HG03520 (cell line): ENCODE measurements at regions not wholly inside any gene's neighbourhood (a gene's known extent, or its start where the extent isn't known, plus 50 kb on each side); places are given as distances from the start of the nearest gene placed in this dataset.

ENCODE experiments used
- ATAC-seq: cut with Tn5 transposase; IDR thresholded peaks from one replicate; pipeline ENCODE4 v1.9.1; 2021; ENCODE audit warnings: mild to moderate bottlenecking, moderate library complexity; ENCODE audit not compliant: unreplicated experiment

GRCh38 chr4:158010361-158010760 is 162.5 kb downstream of the GASK1B start:
- ATAC-seq, result no peak

DNA sequence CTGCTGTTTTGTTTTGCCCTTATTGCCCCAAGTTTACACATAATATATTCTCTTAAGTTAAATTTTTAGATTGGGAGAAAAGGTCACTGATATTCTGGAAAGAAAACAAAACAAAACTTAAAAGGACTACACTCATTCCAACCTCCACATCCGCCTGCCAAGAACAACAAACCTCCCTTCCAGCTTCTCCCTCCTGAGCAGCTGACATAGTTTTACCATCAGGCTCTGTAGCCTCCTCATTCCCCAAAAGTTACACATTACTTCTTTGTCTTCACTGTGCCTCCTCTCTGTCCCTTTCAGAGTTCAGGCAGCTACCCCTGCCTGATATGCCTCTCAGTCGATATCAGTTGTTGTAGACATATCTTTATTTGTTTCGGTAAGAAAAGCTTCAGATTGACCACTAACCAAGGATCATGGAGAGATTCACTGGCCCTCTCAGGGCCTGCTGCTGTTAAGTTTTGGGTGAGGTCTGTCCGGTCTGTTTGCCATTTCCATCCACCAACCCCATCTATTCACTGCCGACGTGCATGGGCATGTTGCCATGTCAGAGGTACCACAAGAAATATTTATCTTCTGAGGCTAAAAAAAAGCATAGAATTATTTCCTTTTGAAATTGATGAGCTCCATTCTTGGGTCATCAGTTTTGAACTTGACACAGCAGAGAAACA is 164.1 kb downstream of the GASK1B start:
- ATAC-seq, result no peak

- ATAC-seq, result no peak
These were observed 165.3 kb downstream of the GASK1B start for GRCh38 chr4:158007566-158007965.

DNA sequence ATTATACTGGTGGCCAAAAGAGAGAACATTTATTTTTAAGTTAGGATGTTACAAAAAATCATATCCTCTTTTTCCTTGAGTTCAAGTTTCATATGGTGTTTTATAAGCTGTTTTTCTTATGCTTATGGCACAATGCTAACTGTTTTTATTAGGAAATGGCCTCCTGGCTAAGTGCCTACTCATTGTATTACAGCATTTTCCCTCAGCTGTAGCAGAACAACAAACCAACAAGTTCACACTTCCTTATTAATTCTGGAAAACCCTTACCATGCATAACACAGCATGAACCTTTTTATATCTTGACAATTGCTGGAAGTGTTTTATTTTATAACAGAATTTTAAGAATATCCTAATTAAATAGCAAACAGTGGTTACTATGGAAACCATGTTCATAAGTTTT is 165.8 kb downstream of the GASK1B start:
- ATAC-seq, result no peak

DNA sequence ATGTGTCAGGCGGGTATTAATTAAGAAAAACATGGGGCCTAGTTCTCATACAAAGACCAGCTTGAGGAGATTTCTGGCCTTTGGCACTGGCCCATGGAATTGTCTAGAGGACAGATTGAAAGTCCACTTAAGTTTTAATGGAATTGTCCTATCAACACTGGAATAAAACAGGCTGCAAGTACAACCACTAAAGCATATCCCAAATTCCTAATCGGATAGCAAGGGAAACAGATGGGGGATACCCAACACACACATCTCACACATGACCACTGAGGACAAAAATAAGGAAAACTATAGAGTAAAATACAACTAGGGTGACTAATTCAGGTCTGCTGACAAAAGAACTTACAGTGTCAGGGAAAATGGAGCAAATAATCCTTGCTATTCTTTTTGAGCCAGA is 167.8 kb downstream of the GASK1B start:
- no peak for ATAC-seq

- no peak for ATAC-seq
These were observed 168.7 kb downstream of the GASK1B start for GRCh38 chr4:158004101-158004500.

GRCh38 chr4:158003212-158003611 is 169.6 kb downstream of the GASK1B start:
- ATAC-seq, result no peak

- ATAC-seq, result no peak
These were observed 170.7 kb downstream of the GASK1B start for GRCh38 chr4:158002173-158002572.

DNA sequence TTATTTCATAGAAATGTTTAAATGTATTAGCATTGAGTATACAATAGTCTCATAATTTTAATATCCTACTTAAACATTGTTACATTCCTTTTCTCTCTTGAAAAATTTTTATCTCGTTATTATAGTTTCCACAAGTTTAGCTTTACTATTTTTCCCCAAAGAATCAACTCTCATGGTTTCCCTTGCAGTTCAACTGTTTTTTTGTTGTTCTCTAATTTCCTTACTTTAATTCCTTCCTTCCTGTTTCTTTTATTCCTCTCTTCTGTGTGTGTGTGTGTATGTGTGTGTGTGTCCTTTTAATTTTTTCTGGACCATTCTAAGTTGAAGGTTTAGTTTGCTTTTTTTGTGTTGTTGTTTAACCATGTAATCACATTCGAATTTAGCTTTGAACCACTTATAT is 171.1 kb downstream of the GASK1B start:
- ATAC-seq, result no peak

DNA sequence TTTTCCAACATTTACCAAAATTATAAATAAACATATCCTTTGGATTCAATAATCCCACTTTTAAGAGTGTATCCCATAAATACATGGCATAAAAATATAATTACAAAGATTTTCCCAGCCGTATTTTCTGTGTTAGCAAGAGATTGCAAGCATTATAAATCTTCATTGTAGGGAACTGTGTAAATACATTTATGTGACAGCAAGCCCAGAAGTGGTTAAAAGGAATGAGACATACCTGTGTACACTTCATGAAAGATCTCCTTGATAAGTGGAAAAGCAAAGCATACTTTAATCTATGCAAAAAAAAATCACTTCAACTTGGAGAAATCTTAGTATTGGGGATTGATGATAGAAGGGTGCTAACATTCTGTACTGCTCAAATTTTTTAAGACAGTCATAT is 173.1 kb downstream of the GASK1B start:
- ATAC-seq, result no peak

- ATAC-seq, result no peak
These were observed 175.5 kb downstream of the GASK1B start for GRCh38 chr4:157997296-157997695.

GRCh38 chr4:157996061-157997028 is 176.5 kb downstream of the GASK1B start:
- no peak for ATAC-seq

DNA sequence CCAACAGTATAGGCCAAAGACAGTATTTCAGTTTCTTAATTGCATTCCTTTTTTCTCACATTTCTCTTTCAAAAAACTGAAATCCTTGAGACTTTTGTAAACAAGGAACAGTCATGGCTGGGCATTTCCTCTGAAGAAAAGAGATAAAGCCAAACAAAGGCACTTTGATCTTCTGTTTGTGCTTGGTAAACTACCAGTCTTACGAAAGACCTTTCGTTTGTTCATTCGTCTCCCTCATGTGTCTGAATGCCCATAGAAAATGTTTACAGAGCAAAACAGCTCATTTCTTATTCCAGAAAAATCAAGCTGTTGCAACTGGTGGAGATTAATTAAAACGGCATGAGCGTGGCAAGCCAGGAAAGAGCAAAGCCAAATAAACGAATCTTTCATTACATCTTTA is 178.0 kb downstream of the GASK1B start:
- ATAC-seq, result no peak

GRCh38 chr4:157992948-157993839 is 179.6 kb downstream of the GASK1B start:
- no peak for ATAC-seq

DNA sequence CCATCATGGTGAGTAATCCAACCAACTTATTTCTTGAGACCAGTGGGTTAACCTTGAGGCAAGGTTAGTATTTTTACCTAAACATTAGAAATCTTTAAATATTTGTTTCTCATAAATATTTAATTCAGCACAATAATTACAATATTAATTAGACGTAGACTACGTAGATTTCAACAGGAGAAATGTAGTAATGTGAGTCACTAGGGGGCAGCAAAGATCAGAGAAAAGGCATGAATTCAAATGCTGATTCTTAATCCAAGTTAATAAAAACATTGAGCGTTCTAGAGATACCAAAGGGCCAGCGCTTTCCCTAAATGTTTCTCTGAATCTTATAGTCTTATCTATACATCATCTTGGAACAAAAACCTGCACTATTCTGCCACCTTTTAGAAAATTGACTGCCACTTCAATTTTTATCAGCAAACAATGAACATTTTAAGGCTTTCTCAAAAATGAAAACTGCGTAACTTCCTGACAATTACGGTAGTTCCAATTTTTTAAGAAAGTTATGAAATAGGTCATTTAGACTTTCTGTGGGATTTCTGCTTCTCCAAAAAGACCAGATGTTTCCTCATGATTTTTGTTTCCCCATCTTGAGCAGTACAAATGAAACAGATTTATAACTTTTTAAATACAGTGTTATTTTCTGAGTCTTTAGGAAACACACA is 180.7 kb downstream of the GASK1B start:
- peak; percentile 56 for ATAC-seq

GRCh38 chr4:157988641-157989040 is 184.2 kb downstream of the GASK1B start:
- ATAC-seq, result no peak

GRCh38 chr4:157984285-157984911 is 188.4 kb downstream of the GASK1B start:
- no peak for ATAC-seq

- ATAC-seq, result no peak
These were observed 189.5 kb downstream of the GASK1B start for GRCh38 chr4:157983300-157983699.

DNA sequence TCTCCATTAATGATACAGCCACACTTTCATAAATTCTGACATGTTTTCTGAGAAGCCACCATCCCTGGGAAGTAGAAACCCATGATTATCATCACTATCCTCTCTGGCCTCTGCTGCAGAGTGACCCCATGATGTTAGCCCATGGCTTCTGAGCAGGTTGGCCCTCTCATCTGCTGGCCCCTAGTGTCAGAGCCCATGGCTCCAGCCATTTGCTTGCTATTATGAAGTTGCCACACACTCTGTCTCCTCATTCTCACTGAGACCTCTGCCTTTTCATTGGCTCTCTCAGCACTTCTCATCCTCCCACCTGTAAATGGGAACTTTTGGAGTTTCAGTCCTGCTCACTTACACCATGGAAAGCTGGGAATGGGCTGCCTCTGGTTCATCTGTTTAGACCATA is 192.7 kb downstream of the GASK1B start:
- ATAC-seq, result no peak

GRCh38 chr4:157978680-157979361 is 194.0 kb downstream of the GASK1B start:
- ATAC-seq, result peak; percentile 92
